ENCODE measurements at regions not wholly inside any gene's neighbourhood (a gene's known extent, or its start where the extent isn't known, plus 50 kb on each side); places are given as distances from the start of the nearest gene placed in this dataset.

DNA sequence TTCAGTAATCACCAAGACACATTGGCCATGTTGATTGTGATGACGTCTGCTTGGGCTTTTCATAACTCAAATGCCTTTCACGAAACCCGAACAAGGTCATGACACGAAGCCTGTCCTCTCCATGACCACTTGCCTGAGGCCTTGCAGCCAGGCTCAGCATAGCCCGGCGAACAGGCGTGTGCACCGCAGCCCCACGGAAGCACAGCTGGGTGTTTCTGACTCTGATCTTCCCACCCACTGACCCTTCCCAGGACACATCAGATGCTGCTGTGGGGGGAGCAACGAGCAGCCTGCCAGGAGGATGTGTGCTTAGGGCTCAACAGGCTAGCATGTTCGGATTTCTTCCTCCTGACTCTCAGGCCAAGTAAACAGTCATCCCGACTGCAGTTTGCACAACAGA is 369.4 kb upstream of the SALL3 start:
- Histone ChIP-seq H3K36me3 (ENCODE audit: control insufficient read depth in 3 of 3, insufficient read depth in 3 of 3, low read length in 3 of 3) (no peaks in the 10 kb centered on the region), H3K27ac (ENCODE audit: low read depth, low read length) (no peak overlapping the region), H3K4me1 (ENCODE audit: control insufficient read depth in 3 of 3, insufficient read depth in 3 of 3, low read length in 3 of 3) (no peaks in the 10 kb centered on the region), H3K4me3 (ENCODE audit: low read length in 3 of 3) (no peak overlapping the region), H3K9ac (ENCODE audit: low read depth in 1 of 3, low read length in 3 of 3) (no peak overlapping the region), H3K9me3 (ENCODE audit: control insufficient read depth in 3 of 3, low read length in 3 of 3) (no peaks in the 10 kb centered on the region), H3K27me3 (ENCODE audit: control insufficient read depth in 3 of 3, insufficient read depth in 3 of 3, low read length in 3 of 3) (peaks cover 0 to 11% (median 6%) of the 10 kb centered on the region in 3 donors)

- Histone ChIP-seq H3K9ac (ENCODE audit: low read depth in 1 of 3, low read length in 3 of 3) (no peak overlapping the region), H3K4me3 (ENCODE audit: low read length in 3 of 3) (no peak overlapping the region), H3K9me3 (ENCODE audit: control insufficient read depth in 3 of 3, low read length in 3 of 3) (peaks cover 0 to 2% (median 0%) of the 10 kb centered on the region in 3 donors), H3K27me3 (ENCODE audit: control insufficient read depth in 3 of 3, insufficient read depth in 3 of 3, low read length in 3 of 3) (peaks cover 0 to 11% (median 6%) of the 10 kb centered on the region in 3 donors), H3K4me1 (ENCODE audit: control insufficient read depth in 3 of 3, insufficient read depth in 3 of 3, low read length in 3 of 3) (no peaks in the 10 kb centered on the region), H3K27ac (ENCODE audit: low read depth, low read length) (no peak overlapping the region), H3K36me3 (ENCODE audit: control insufficient read depth in 3 of 3, insufficient read depth in 3 of 3, low read length in 3 of 3) (no peaks in the 10 kb centered on the region)
Observed at GRCh38 chr18:78611201-78611800, 368.3 kb upstream of the SALL3 start.

DNA sequence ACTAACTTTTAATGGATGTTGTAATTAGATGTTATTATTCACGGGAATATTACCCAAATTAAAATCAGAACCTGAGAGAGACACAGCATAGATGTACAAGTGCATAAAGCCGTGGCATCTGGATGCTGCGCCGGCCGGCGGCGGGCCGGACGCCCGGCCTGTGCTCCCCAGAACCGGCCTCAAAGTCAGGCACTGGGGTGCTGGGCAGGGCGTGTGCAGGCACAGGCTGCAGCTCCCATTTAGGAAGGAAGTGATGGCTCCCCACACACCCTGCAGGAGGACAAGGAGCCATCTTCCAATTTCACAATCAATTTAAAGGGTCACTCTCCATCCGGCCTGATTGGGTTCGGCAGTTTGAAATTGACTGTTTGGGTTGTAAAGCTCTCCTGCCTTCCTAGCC is 367.7 kb upstream of the SALL3 start:
- Histone ChIP-seq H3K27ac (ENCODE audit: low read depth, low read length) (no peak overlapping the region), H3K9ac (ENCODE audit: low read depth in 1 of 3, low read length in 3 of 3) (no peak overlapping the region), H3K9me3 (ENCODE audit: control insufficient read depth in 3 of 3, low read length in 3 of 3) (peaks cover 0 to 5% (median 0%) of the 10 kb centered on the region in 3 donors), H3K4me3 (ENCODE audit: low read length in 3 of 3) (no peak overlapping the region), H3K36me3 (ENCODE audit: control insufficient read depth in 3 of 3, insufficient read depth in 3 of 3, low read length in 3 of 3) (no peaks in the 10 kb centered on the region), H3K27me3 (ENCODE audit: control insufficient read depth in 3 of 3, insufficient read depth in 3 of 3, low read length in 3 of 3) (peaks cover 0 to 10% (median 6%) of the 10 kb centered on the region in 3 donors), H3K4me1 (ENCODE audit: control insufficient read depth in 3 of 3, insufficient read depth in 3 of 3, low read length in 3 of 3) (no peaks in the 10 kb centered on the region)

- H3K4me1 ChIP-seq (ENCODE audit: control insufficient read depth in 3 of 3, insufficient read depth in 3 of 3, low read length in 3 of 3): no peaks in the 10 kb centered on the region
- H3K4me3 ChIP-seq (ENCODE audit: low read length in 3 of 3): no peak overlapping the region
- no peak overlapping the region for H3K27ac ChIP-seq (ENCODE audit: low read depth, low read length)
- H3K9ac ChIP-seq (ENCODE audit: low read depth in 1 of 3, low read length in 3 of 3): no peak overlapping the region
- H3K9me3 ChIP-seq (ENCODE audit: control insufficient read depth in 3 of 3, low read length in 3 of 3): peaks cover 0 to 5% (median 0%) of the 10 kb centered on the region in 3 donors
- peaks cover 0 to 6% (median 6%) of the 10 kb centered on the region in 3 donors for H3K27me3 ChIP-seq (ENCODE audit: control insufficient read depth in 3 of 3, insufficient read depth in 3 of 3, low read length in 3 of 3)
- no peaks in the 10 kb centered on the region for H3K36me3 ChIP-seq (ENCODE audit: control insufficient read depth in 3 of 3, insufficient read depth in 3 of 3, low read length in 3 of 3)
Observed at GRCh38 chr18:78612318-78612717, 367.3 kb upstream of the SALL3 start.

GRCh38 chr18:78612801-78613200 is 366.8 kb upstream of the SALL3 start:
- H3K4me3 ChIP-seq (ENCODE audit: low read length in 3 of 3): no peak overlapping the region
- peaks cover 0 to 6% (median 6%) of the 10 kb centered on the region in 3 donors for H3K27me3 ChIP-seq (ENCODE audit: control insufficient read depth in 3 of 3, insufficient read depth in 3 of 3, low read length in 3 of 3)
- H3K9me3 ChIP-seq (ENCODE audit: control insufficient read depth in 3 of 3, low read length in 3 of 3): peaks cover 0 to 5% (median 0%) of the 10 kb centered on the region in 3 donors
- no peak overlapping the region for H3K9ac ChIP-seq (ENCODE audit: low read depth in 1 of 3, low read length in 3 of 3)
- no peak overlapping the region for H3K27ac ChIP-seq (ENCODE audit: low read depth, low read length)
- H3K36me3 ChIP-seq (ENCODE audit: control insufficient read depth in 3 of 3, insufficient read depth in 3 of 3, low read length in 3 of 3): no peaks in the 10 kb centered on the region
- H3K4me1 ChIP-seq (ENCODE audit: control insufficient read depth in 3 of 3, insufficient read depth in 3 of 3, low read length in 3 of 3): no peaks in the 10 kb centered on the region

GRCh38 chr18:78618726-78619125 is 360.9 kb upstream of the SALL3 start:
- Histone ChIP-seq H3K9ac (ENCODE audit: low read depth in 1 of 3, low read length in 3 of 3) (no peak overlapping the region), H3K27ac (ENCODE audit: low read depth, low read length) (no peak overlapping the region), H3K36me3 (ENCODE audit: control insufficient read depth in 3 of 3, insufficient read depth in 3 of 3, low read length in 3 of 3) (no peaks in the 10 kb centered on the region), H3K4me1 (ENCODE audit: control insufficient read depth in 3 of 3, insufficient read depth in 3 of 3, low read length in 3 of 3) (no peaks in the 10 kb centered on the region), H3K9me3 (ENCODE audit: control insufficient read depth in 3 of 3, low read length in 3 of 3) (peaks cover 2 to 5% (median 3%) of the 10 kb centered on the region in 3 donors), H3K4me3 (ENCODE audit: low read length in 3 of 3) (no peak overlapping the region), H3K27me3 (ENCODE audit: control insufficient read depth in 3 of 3, insufficient read depth in 3 of 3, low read length in 3 of 3) (peaks cover 0 to 15% (median 0%) of the 10 kb centered on the region in 3 donors)

DNA sequence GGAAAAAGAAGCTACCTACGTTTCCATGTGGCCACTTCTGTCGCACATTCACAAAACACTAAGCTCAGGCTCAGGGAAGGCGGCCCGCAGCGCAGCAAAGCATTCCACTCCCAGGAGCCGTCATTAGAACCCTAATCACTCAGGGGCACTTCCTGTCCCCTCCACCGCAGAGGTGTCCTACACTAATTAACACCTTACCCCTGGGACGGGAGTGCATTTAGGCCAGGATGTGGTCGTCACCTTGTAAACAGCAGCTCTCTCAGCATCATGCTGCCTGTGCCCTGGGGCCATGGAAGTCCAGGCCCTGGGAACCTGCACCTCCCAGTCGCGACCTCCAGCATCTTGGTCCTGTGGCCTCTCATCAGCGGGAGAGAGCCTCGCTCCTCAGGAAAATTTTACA is 359.8 kb upstream of the SALL3 start:
- H3K9ac ChIP-seq (ENCODE audit: low read depth in 1 of 3, low read length in 3 of 3): no peak overlapping the region
- no peak overlapping the region for H3K4me3 ChIP-seq (ENCODE audit: low read length in 3 of 3)
- no peaks in the 10 kb centered on the region for H3K4me1 ChIP-seq (ENCODE audit: control insufficient read depth in 3 of 3, insufficient read depth in 3 of 3, low read length in 3 of 3)
- H3K9me3 ChIP-seq (ENCODE audit: control insufficient read depth in 3 of 3, low read length in 3 of 3): peaks cover 2 to 5% (median 3%) of the 10 kb centered on the region in 3 donors
- no peaks in the 10 kb centered on the region for H3K36me3 ChIP-seq (ENCODE audit: control insufficient read depth in 3 of 3, insufficient read depth in 3 of 3, low read length in 3 of 3)
- H3K27ac ChIP-seq (ENCODE audit: low read depth, low read length): no peak overlapping the region
- peaks cover 0 to 24% (median 0%) of the 10 kb centered on the region in 3 donors for H3K27me3 ChIP-seq (ENCODE audit: control insufficient read depth in 3 of 3, insufficient read depth in 3 of 3, low read length in 3 of 3)

DNA sequence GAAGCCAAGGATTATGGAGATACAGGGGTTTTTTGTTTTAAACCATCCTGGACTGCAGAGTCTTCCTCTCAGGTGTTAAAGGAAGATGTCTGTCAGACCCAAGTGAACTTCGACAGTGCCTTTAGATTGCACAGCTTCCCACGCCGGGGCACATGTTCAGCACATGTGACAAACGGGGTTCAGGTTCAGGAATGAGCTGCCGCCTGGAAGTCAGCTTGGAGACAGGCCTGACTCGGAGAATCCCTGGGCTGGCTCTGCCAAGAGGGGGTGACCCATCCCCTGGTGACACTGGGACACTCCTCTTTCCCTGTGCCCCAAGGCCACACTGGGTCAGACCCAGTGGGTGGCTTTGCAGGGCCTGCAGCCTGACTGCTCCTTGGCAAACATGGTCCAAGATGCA is 359.3 kb upstream of the SALL3 start:
- Histone ChIP-seq H3K9me3 (ENCODE audit: control insufficient read depth in 3 of 3, low read length in 3 of 3) (peaks cover 2 to 5% (median 3%) of the 10 kb centered on the region in 3 donors), H3K4me1 (ENCODE audit: control insufficient read depth in 3 of 3, insufficient read depth in 3 of 3, low read length in 3 of 3) (no peaks in the 10 kb centered on the region), H3K36me3 (ENCODE audit: control insufficient read depth in 3 of 3, insufficient read depth in 3 of 3, low read length in 3 of 3) (no peaks in the 10 kb centered on the region), H3K4me3 (ENCODE audit: low read length in 3 of 3) (no peak overlapping the region), H3K27ac (ENCODE audit: low read depth, low read length) (no peak overlapping the region), H3K9ac (ENCODE audit: low read depth in 1 of 3, low read length in 3 of 3) (no peak overlapping the region), H3K27me3 (ENCODE audit: control insufficient read depth in 3 of 3, insufficient read depth in 3 of 3, low read length in 3 of 3) (peaks cover 0 to 27% (median 0%) of the 10 kb centered on the region in 3 donors)

DNA sequence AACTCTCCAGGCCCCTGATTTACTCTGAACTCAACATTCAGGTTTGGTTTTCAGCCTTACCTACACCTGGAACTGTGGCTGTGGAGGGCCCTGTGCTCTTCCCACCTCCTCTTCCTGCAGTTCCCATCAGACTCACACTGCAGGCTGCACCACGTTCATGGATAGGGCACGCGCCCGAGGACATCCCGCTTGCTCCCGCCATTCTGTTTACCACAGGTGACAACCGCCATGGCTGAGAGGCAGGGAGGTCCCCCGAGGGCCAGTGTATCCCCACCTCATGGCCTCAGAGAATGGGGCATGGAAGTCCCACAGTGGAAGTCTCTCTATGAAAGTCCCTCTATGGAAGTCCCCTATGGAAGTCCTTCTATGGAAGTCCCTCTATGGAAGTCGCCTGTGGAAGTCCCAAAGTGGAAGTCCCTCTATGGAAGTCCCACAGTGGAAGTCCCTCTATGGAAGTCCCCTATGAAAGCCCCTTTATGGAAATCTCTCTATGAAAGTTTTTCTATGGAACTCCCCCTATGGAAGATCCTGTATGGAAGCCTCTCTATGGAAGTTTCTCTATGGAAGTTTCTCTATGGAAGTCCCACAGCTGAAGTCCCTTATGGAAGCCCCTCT is 358.4 kb upstream of the SALL3 start:
- Histone ChIP-seq H3K36me3 (ENCODE audit: control insufficient read depth in 3 of 3, insufficient read depth in 3 of 3, low read length in 3 of 3) (no peaks in the 10 kb centered on the region), H3K9ac (ENCODE audit: low read depth in 1 of 3, low read length in 3 of 3) (no peak overlapping the region), H3K27ac (ENCODE audit: low read depth, low read length) (no peak overlapping the region), H3K4me1 (ENCODE audit: control insufficient read depth in 3 of 3, insufficient read depth in 3 of 3, low read length in 3 of 3) (no peaks in the 10 kb centered on the region), H3K27me3 (ENCODE audit: control insufficient read depth in 3 of 3, insufficient read depth in 3 of 3, low read length in 3 of 3) (peaks cover 0 to 29% (median 0%) of the 10 kb centered on the region in 3 donors), H3K9me3 (ENCODE audit: control insufficient read depth in 3 of 3, low read length in 3 of 3) (peaks cover 2 to 4% (median 3%) of the 10 kb centered on the region in 3 donors), H3K4me3 (ENCODE audit: low read length in 3 of 3) (no peak overlapping the region)

GRCh38 chr18:78622251-78622906 is 357.2 kb upstream of the SALL3 start:
- H3K9me3 ChIP-seq (ENCODE audit: control insufficient read depth in 3 of 3, low read length in 3 of 3): peaks cover 0 to 3% (median 2%) of the 10 kb centered on the region in 3 donors
- H3K27me3 ChIP-seq (ENCODE audit: control insufficient read depth in 3 of 3, insufficient read depth in 3 of 3, low read length in 3 of 3): peaks cover 0 to 33% (median 5%) of the 10 kb centered on the region in 3 donors
- no peak overlapping the region for H3K9ac ChIP-seq (ENCODE audit: low read depth in 1 of 3, low read length in 3 of 3)
- no peak overlapping the region for H3K4me3 ChIP-seq (ENCODE audit: low read length in 3 of 3)
- no peaks in the 10 kb centered on the region for H3K4me1 ChIP-seq (ENCODE audit: control insufficient read depth in 3 of 3, insufficient read depth in 3 of 3, low read length in 3 of 3)
- H3K27ac ChIP-seq (ENCODE audit: low read depth, low read length): no peak overlapping the region
- no peaks in the 10 kb centered on the region for H3K36me3 ChIP-seq (ENCODE audit: control insufficient read depth in 3 of 3, insufficient read depth in 3 of 3, low read length in 3 of 3)
